HG02623 (cell line): ENCODE measurements at regions not wholly inside any gene's neighbourhood (a gene's known extent, or its start where the extent isn't known, plus 50 kb on each side); places are given as distances from the start of the nearest gene placed in this dataset.

Experiments used
- ATAC-seq: cut with Tn5 transposase; IDR thresholded peaks from one replicate; pipeline ENCODE4 v1.9.1; 2021; ENCODE audit warnings: moderate library complexity; ENCODE audit not compliant: unreplicated experiment

DNA sequence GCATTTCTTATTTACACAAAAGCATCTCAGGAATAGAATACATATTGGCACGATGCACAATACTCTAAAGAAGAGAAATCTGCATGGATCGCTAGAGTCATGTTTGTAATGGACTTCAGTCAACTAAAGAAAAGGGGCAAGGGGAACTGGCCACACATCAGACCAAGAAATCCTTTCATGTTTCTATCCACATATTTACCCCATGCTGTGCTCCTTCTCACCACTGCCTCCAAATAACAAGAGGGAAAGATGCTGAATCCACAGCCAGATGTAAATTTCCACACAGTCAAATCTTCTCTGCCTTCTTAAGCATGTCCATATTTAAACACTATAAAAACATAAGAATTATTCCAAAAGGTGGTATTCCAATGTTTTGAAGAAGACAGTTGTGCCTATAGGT, 67.6 kb downstream of the COX18 start:
- no peak for ATAC-seq

DNA sequence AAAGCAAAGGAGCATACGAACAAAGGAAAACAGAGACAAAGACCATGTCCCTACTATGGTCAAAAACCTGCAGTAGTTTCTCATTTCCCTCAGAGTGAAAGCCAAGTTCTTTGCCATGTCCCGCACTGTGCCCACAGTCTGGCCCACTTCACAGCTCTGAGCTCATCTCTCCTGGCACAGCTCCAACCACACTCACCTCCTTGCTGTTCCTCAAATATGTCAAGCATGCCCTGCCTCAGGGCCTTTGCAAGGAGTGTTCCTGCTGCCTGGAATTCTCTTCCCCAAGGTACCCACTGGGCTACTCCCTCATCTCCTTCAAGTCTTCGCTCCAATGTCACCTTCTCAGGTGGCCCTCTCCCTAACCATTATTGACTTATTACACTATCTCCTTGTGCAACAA, 72.1 kb downstream of the COX18 start:
- no peak for ATAC-seq

DNA sequence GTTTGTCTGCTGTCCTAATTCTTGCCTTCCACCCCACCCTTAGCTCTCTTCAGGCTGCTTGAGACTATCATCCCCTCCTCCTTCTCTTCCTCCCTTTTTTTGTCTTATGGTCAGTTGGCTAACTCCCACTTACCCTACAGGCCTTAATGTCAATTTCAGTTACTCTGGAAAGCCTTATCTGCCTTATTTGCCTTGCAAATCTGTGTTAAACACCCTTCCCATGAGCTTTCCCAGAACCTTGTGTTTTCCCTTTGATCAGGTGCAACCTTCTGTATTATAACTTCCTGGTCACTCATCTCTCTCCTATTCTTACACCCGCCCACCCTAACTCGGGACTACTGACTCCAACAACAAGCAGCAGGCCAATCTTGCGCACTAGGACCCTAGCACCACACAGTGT, 74.8 kb downstream of the COX18 start:
- ATAC-seq: no peak

DNA sequence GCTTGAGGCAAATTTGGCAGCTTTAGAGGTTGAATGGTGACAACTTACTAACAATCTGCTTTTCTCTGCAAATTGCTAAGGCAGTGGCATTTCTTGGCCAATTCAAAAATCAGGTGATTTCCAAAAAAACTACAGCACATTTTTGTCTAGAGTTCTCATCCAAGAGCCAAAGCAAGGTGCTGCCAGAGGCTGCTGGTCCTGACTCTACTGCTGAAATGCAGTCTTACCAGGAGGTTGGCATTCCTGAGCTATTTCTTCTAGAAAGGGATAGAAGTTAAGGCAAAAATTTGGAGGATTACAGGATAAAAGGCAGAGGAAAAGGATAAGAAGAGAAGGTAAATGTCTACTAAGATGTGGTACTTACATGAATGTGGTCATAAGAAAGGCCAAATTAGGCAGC, 75.6 kb downstream of the COX18 start:
- no peak for ATAC-seq

DNA sequence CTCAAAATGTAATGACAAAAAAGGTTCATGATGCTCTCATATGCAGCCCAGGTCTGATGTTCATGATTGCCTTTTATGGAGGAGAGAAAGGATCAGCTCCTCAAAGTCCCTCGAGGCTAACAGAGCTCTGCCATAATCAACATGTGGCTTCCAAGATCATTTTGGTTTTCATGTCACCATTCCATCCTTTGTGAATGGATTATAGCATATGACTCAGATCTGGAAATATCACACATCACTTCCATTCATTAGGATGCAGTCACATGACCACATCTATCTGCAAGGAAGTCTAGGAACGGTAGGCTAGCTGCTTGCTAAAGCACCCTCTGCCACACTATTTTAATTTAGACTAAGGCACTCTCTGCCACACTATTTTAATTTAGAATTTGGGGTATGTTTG, 77.6 kb downstream of the COX18 start:
- ATAC-seq: no peak

DNA sequence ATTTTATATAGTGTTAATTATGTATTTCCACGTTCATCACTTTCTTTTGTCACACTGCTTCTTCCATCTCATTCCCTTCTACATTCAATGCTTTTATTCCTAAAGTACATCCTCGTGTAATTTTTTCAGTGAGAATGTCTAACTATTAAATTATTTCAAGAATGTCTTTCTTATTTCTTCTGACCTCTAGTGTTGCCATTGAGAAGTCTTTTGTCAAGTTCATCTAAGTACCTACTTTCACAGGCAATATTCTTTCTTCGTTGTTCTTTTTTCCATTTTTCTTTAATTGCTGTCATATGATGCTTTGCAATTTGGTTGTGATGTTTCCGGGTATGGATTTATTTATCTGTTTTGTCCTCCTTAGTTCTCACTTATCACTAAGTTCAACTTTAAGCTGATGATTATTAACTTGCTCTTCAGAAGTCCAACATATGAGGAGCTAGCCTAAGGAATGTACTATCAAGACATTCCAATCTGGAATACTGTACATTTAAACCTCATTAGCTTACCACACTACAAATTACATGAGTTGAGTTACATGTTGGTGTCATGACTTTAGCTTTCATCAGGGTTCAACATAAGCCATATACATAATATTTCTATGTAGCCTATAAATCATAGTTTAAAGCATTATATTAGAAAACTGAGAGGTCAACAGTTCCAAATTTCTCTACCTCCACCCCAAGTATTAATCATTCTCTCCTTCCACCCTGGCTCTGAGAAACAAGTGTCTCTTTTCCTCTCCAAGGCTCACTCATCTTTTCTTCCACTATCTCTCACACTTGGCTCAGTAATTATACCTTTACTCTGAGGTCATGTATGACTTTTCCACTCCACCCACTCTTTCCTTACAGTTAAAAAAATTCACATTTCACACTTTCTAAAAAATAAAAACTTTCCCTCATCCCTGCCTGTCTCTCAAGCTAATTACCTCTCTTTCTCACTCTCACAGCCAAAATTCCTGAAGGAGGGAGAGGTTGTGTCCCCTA, 81.5 kb downstream of the COX18 start:
- no peak for ATAC-seq

DNA sequence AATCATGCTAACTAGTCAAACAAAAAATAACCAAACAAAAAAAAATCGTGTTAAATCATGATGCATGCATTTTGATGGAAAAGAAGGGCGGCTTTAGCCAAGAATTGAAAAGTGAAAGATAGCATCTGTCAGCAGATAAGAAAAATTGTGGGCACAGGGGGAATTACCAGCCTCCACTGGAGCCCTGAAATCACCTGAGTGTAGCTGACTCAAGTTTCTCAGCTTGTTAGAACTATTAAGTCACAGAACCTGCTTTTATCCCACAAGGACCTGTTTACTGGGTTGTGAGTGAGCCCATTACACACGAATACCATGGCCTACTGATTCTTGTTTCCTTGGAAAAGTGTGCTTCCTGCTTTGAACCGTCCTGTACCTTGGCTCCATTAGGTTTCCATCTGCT, 85.2 kb downstream of the COX18 start:
- ATAC-seq: no peak

DNA sequence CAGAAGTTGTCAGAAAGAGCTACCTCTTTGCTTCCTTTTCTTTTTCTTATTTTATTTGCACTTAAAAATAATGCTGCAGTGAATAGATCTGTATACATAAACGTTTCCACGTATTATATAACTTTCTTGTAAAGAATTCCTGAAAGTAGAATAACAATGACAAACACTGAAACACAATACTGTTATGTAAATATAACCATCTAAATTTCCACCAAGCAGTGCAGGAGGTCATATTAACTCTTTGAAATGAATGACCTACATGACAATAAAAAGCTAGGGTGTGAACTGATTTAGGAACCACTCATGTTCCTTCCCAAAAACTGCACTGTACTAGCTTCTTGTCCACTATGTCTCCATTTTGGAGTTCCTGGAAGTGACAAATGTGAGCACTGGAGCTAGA, 85.8 kb downstream of the COX18 start:
- ATAC-seq: no peak

DNA sequence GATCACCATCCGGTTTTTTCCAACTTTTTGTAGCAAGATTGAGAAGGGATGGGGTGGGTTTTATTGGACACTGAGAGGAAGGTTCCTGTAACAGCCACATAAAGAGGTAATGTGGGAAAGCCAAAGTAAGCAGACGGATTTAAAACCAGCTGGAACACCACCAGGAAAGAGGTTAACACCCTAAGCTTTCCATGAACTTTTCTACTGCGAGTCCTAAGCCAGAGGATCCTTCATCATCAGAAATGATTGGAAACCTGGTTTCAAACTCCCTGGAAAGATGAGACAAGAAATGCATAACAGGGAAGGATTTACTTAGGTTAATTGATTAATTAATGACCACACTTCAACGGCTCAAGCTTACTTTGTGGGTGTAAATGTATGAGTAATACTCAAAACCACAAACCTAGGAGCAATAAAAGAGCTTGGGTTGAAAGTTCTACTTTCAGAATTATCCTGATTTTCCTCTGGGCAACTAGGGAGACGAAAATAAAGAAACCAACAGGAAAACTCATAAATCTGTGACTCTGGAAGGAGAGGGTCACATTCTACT, 91.5 kb downstream of the COX18 start:
- no peak for ATAC-seq

DNA sequence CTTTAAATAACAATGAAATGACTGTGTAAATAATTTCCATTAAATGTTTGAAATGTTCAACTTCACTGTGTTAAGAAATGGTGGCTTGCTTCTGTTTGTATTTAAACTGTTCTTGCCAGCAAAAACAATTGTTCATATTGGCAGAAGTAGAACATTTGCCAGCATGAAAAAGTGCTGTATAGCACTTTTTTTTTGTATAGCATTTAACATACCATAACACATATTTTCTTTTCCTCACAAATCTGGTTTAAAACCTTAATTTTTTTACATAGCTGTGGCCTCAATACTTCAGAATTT, 94.1 kb downstream of the COX18 start:
- ATAC-seq: no peak

DNA sequence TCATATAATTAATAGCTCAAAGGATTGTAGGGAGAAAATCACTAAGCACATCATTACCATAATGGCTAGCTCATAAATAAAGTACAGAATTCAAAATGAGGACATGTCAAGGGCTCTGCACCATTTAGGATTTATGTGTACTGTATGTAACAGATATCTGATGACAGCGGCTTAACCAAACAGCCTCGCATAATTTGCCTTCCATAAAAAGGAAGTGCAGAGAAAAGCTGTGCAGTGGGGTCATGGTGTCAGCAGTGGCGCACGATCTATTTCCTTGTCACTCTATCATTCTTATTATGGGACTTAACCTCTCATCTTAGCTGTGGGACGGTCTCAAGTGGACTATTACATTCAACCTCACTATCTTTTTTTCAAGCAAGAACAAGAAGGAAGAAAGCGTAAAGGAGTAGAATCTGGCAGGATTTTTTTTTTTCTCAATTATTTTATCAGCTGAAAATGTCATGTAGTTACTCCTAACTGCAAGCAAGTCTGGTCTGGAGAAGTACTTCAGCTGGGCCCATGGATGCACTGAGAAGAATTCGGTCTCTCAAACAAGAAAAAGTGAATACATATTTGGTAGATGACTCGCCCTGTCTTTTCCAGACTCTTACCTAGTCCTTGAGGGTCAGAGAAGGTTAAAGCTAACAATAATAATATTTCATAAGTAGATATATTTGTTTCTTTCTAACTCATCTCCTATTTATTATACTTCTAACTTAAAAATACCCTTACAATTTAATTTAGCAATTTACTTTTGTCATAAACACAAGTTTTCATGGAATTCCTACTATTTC, 94.6 kb downstream of the COX18 start:
- no peak for ATAC-seq

DNA sequence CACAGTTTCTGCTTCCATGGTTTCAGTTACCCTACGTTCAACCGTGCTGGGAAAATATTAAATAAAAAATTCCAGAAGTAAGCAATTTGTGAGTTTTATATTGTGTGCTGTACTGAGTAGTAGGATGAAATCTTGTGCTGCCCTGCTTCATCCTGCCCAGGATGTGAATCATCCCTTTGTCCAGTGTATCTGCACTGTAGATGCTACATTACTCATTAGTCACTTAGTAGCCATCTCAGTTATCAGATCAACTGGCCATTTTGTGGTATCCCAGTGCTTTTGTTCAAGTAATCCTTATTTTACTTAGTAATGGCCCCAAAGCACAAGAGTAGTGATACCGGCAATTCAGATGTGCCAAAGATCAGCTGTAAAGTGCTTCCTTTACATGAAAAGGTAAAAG, 97.9 kb downstream of the COX18 start:
- ATAC-seq: no peak

DNA sequence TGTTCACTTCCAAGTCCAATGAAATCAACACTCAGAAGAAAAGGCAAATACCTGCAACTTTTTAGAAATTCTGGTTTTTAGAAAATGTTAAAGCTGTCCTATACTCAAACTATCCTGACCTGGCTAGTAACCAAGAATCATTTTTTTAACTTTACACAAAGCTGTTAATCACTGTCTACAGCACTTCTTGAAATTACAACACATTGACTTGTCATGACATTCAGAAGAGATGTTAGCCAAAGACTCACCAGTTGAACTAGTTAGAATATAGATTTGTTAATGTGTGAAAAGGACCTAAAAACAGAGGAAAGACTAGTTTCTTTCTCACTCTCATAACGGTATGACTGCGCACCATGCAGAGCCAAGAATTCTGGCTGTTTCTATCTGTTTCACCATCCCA, 98.8 kb downstream of the COX18 start:
- ATAC-seq: no peak

DNA sequence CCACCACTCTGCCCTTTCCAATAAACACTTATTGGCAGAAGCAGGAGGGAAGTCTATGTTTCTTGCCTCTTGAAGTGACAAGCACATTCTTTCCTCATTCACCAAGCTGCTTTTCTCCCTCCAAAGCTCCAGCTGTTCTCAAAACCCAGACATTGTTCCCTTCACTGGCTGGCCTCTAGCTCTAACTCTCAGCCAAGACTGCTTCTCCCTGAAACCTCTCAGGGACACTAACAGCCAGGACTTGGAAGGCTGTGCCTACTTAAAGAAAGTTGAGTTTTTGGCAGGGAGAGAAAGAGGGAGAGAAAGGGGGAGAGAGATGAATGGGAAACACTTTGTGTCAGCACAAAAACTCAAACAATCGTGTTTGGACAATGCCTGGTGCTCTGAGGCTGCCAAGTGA, 99.5 kb downstream of the COX18 start:
- no peak for ATAC-seq

DNA sequence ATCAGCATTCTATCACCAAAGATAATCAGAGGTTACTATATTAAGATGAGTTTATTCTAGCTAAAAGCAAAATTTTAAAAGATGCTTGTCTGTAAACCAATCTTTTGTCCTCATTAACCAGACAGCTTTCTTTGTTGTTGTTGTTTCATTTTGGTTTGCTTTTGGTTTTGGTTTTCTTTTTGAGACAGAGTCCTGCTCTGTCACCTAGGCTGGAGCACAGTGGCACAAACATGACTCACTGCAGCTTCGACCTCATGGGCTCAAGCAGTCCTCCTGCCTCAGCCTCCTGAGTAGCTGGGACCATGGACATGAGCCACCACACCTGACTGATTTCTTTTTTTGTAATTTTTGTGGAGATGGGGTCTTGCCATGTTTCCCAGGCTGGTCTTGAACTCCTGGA, 102.9 kb downstream of the COX18 start:
- no peak for ATAC-seq

DNA sequence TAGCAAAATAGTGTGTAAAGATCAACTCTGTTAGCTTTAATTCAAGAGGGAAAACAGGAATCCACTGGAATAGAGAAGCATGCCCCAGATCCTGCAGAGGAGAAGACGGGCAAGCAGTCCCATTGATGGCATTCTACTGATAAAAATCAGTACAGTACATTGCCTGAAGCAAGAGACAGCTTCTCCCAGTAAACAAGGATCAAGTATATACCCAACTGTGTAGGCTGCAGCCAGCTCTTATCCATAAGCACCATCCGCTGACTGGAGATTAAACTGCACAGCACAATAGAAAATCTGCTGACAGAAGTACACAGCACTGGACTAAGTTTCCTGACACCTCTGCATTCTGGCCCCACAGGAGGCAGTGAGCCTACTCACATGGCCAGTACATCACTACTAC, 110.1 kb downstream of the COX18 start:
- no peak for ATAC-seq

DNA sequence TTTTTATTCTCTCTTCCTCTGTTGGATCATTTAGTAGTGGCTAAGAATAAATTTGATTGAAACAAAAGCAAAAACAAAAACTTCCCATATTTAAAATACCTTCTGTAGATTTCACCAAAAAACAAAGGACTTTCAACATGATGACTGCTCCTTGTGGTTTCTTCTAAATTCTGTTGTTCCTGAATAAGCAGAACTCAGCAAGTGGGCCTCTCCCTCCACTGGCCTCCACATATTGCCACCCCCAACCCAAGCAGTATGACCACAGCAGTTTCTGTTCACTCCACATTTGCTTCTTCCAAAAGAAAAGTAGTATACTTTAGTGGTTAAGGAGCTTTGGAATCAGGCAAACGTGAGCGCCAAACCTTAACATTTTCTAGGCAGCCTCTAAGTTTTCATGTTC, 114.7 kb downstream of the COX18 start:
- no peak for ATAC-seq

DNA sequence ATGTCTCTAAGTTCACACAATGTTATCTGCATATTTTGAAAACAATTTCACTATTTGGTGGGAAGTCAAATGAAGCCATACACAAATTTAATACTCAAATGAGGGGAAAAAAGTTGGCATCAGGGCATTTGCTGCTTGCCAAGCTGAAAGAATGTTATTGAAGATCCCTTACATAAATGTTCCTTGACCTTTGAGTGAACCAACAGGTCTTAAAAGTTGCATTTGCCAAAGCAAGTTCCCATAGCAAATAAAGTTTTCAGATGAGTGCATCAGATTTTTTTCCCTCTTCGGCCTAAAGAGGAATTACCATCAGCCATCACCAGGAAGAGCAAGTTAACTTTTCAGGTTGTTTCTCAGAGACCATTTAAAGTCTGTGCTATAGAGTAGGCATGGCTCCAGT, 115.9 kb downstream of the COX18 start:
- no peak for ATAC-seq

DNA sequence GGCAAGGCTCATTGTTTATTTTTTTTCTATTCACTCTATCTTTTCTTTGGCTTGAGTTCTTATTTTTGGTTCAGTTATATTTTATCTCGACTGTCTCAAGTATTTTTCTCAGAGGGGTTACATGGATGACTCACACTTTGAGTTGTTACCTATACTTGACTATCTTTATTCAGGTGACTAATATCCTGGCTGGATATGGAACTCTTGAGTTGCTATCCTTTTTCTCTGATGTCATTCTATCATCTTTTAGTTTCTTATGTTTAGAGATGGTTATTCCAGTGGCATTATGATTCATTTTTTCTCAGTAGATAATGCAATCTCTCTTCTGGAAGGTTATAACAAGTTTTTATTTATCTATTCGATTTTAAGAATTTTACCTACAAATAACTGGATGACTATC, 117.9 kb downstream of the COX18 start:
- no peak for ATAC-seq

DNA sequence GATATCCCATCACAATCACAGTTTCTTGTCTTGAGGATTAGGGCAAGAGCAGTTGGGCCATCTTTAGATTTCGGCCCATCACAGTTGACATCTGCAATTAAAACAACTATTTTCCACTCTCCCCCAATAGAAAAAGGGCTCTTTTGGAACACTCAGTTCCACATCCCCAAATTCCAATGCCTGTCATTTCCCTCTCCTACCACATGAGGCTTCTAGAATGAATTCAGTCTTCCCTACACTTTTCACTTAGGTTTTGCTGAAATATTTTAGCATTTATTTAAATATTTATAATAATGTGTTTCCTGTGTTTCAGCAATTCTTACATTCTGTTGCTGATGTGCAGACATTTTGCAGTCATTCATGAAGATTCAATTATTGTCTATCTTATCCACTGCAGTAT, 118.4 kb downstream of the COX18 start:
- no peak for ATAC-seq

DNA sequence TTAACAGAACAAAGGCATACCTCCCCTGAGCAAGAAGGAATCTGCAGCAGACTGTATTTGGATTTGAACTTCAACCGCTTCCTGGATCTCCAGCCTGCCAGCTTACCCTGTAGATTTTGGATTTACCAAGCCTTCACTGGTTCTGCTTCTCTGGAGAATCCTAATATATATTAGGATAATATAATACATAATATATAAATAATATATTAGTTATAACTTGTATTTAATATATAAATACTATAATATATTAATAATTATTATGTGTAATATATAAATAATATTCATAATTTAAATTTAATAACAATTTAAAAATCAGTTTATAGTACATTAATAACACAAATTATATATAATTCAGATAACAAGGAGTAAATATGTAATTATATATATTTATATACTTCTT, 121.4 kb downstream of the COX18 start:
- ATAC-seq: no peak

DNA sequence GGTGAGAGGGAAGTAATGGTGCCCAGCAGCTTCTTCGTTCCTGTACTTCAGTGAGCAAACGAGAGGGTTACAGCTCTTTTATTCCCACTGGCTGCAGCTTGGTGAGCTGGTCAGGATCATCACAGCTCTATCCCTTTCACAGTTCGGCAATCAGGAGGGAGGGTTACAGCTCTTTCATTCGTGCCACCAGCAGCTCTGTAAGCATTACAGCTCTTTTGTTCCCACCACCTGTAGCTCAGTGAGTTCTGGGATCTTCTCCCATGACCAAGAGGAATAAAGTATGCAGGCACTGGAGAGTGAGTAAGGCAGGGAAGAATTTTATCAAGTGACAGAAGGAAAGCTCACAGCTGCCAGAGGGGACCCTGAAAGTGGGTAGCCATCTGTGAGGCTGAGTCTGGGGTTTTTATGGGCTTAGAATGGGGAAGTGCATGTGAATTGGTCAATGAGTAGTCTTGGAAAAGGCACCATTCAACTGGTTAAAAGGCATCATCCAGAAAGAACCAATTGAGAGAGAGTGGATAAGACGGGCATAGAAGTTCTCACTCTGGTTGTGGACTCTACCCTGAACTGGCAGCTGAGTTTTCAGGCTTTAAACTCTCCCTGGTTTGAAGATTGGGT, 123.7 kb downstream of the COX18 start:
- ATAC-seq: no peak
